ENCODE measurements at regions not wholly inside any gene's neighbourhood (a gene's known extent, or its start where the extent isn't known, plus 50 kb on each side); places are given as distances from the start of the nearest gene placed in this dataset.

DNA sequence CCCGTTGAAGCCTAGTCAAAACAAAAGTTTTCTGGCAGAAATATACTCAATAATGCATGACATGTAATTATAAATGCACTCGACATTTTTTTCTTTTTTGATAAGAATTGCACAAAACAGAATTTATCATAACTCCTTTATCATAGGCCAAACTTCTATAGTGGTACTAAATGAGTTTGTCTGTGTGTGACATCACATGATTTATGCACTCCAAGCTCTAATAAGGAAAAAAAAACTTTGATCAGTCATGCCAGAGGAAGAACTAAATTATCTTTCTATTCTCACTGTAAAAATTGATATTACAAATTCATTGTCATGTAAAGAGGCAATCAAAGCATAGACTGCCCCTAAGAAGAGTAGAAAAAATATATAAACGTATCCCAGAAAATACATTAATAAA, 112.4 kb upstream of the NOCT start:
- Histone ChIP-seq H3K4me1 (ENCODE audit: control insufficient read depth, low read length) (no peaks in the 10 kb centered on the region), H3K4me2 (ENCODE audit: low read length) (no peak overlapping the region), H3K9me3 (ENCODE audit: control insufficient read depth, insufficient read depth, low read length) (no peaks in the 10 kb centered on the region), H4K20me1 (ENCODE audit: control insufficient read depth, insufficient read depth, low read depth, low read length) (no peaks in the 10 kb centered on the region), H3F3A (ENCODE audit: control insufficient read depth, insufficient read depth) (no peaks in the 10 kb centered on the region), H3K36me3 (ENCODE audit: control insufficient read depth, low read length) (no peaks in the 10 kb centered on the region), H3K9me2 (replicated peaks; ENCODE audit: control insufficient read depth, low read length) (no peaks in the 10 kb centered on the region), H3K27me3 (ENCODE audit: control insufficient read depth, low read length) (peaks cover 7% of the 10 kb centered on the region; the same call in 1 of the 2 replicates), H3K4me3 (ENCODE audit: low read length) (no peak overlapping the region), H3K79me2 (ENCODE audit: control insufficient read depth, low read length) (no peaks in the 10 kb centered on the region), H3K27ac (ENCODE audit: low read depth, low read length) (no peak overlapping the region)
- TF ChIP-seq EZH2phosphoT487 (IDR thresholded peaks at IDR 0.05; ENCODE audit: borderline replicate concordance, low read length), result no peak
- TF ChIP-seq, protein P1, sequence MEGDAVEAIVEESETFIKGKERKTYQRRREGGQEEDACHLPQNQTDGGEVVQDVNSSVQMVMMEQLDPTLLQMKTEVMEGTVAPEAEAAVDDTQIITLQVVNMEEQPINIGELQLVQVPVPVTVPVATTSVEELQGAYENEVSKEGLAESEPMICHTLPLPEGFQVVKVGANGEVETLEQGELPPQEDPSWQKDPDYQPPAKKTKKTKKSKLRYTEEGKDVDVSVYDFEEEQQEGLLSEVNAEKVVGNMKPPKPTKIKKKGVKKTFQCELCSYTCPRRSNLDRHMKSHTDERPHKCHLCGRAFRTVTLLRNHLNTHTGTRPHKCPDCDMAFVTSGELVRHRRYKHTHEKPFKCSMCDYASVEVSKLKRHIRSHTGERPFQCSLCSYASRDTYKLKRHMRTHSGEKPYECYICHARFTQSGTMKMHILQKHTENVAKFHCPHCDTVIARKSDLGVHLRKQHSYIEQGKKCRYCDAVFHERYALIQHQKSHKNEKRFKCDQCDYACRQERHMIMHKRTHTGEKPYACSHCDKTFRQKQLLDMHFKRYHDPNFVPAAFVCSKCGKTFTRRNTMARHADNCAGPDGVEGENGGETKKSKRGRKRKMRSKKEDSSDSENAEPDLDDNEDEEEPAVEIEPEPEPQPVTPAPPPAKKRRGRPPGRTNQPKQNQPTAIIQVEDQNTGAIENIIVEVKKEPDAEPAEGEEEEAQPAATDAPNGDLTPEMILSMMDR (IDR thresholded peaks at IDR 0.05; ENCODE audit: low read depth, low read length, poor library complexity, severe bottlenecking), result no peak

DNA sequence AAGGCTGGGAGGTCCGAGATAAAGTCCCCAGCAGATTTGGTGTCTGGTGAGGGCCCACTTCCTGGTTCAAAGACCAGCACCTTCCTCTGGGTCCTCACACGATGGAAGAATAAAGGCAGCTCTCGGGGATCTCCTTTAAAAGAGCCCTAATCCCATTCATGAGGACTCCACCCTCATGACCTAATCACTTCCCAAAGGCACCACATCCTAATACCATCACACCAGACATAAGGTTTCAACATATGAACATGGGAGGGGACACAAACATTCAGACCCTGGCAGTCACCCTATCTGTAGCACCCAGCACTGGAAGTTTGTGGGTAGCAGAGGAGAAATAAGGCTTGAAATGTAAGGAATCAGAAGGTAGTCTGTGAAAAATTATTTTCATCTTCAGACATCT, 112.9 kb upstream of the NOCT start:
- Histone ChIP-seq H3K4me2 (ENCODE audit: low read length) (no peak overlapping the region), H3F3A (ENCODE audit: control insufficient read depth, insufficient read depth) (no peaks in the 10 kb centered on the region), H3K9me3 (ENCODE audit: control insufficient read depth, insufficient read depth, low read length) (no peaks in the 10 kb centered on the region), H3K36me3 (ENCODE audit: control insufficient read depth, low read length) (no peaks in the 10 kb centered on the region), H3K9me2 (replicated peaks; ENCODE audit: control insufficient read depth, low read length) (no peaks in the 10 kb centered on the region), H3K27ac (ENCODE audit: low read depth, low read length) (no peak overlapping the region), H3K27me3 (ENCODE audit: control insufficient read depth, low read length) (peaks cover 12% of the 10 kb centered on the region), H3K4me1 (ENCODE audit: control insufficient read depth, low read length) (no peaks in the 10 kb centered on the region), H3K4me3 (ENCODE audit: low read length) (no peak overlapping the region), H3K79me2 (ENCODE audit: control insufficient read depth, low read length) (no peaks in the 10 kb centered on the region), H4K20me1 (ENCODE audit: control insufficient read depth, insufficient read depth, low read depth, low read length) (no peaks in the 10 kb centered on the region)
- no peak for TF ChIP-seq EZH2phosphoT487 (IDR thresholded peaks at IDR 0.05; ENCODE audit: borderline replicate concordance, low read length)
- TF ChIP-seq, protein P1 (IDR thresholded peaks at IDR 0.05; ENCODE audit: low read depth, low read length, poor library complexity, severe bottlenecking), result no peak

DNA sequence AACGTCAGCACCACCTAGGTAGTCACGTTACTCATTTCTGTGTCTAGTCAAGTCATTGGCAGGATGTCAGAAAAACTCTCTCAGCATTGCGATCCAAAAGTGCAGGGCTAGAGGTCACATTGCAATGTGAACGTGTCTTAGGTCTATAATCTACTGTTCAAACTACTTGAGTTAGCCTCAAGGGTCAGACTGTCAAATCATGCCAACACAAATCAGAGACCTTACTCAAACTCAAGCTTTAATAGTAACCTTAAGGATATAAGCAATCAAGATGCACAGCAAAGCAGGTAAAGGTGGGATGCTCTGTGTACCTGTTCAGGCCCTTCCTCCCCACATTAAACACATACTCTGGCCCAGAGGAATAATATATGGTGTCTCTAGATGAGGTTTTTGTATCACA, 114.4 kb upstream of the NOCT start:
- Histone ChIP-seq H3K27ac (ENCODE audit: low read depth, low read length) (no peak overlapping the region), H3K27me3 (ENCODE audit: control insufficient read depth, low read length) (peaks cover 8% of the 10 kb centered on the region), H3K9me2 (replicated peaks; ENCODE audit: control insufficient read depth, low read length) (no peaks in the 10 kb centered on the region), H3K9me3 (ENCODE audit: control insufficient read depth, insufficient read depth, low read length) (no peaks in the 10 kb centered on the region), H3K4me1 (ENCODE audit: control insufficient read depth, low read length) (no peaks in the 10 kb centered on the region), H3K79me2 (ENCODE audit: control insufficient read depth, low read length) (no peaks in the 10 kb centered on the region), H3K36me3 (ENCODE audit: control insufficient read depth, low read length) (no peaks in the 10 kb centered on the region), H3F3A (ENCODE audit: control insufficient read depth, insufficient read depth) (no peaks in the 10 kb centered on the region), H3K4me3 (ENCODE audit: low read length) (no peak overlapping the region), H3K4me2 (ENCODE audit: low read length) (no peak overlapping the region), H4K20me1 (ENCODE audit: control insufficient read depth, insufficient read depth, low read depth, low read length) (no peaks in the 10 kb centered on the region)
- TF ChIP-seq, protein P1 (IDR thresholded peaks at IDR 0.05; ENCODE audit: low read depth, low read length, poor library complexity, severe bottlenecking), result no peak
- TF ChIP-seq EZH2phosphoT487 (IDR thresholded peaks at IDR 0.05; ENCODE audit: borderline replicate concordance, low read length), result no peak

DNA sequence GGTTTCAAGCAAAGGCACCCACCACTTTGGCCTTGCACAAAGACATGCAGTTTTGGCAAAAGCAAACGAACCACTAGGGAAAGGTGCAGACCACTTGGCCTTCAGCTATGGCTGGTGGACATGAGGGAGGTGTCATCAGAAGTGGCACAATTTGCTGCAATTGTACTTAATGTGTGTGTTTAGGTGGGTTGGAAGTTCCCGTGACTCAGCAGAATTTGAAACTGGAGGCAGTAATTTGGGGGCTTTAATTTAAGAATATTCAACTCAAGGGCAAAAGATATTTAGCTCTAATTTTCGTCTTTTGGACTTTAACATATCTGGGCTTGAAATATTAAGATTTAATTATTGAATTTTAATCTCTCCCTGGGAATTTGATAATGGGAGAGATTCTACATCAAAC, 115.6 kb upstream of the NOCT start:
- peaks cover 8% of the 10 kb centered on the region for H3K27me3 ChIP-seq (ENCODE audit: control insufficient read depth, low read length)
- no peak overlapping the region for H3K4me3 ChIP-seq (ENCODE audit: low read length)
- no peak overlapping the region for H3K4me2 ChIP-seq (ENCODE audit: low read length)
- H3K36me3 ChIP-seq (ENCODE audit: control insufficient read depth, low read length), result no peaks in the 10 kb centered on the region
- no peaks in the 10 kb centered on the region for H3K9me2 ChIP-seq (replicated peaks; ENCODE audit: control insufficient read depth, low read length)
- TF ChIP-seq, protein P1 (IDR thresholded peaks at IDR 0.05; ENCODE audit: low read depth, low read length, poor library complexity, severe bottlenecking), result no peak
- no peak for TF ChIP-seq EZH2phosphoT487 (IDR thresholded peaks at IDR 0.05; ENCODE audit: borderline replicate concordance, low read length)
- H3K79me2 ChIP-seq (ENCODE audit: control insufficient read depth, low read length), result no peaks in the 10 kb centered on the region
- H4K20me1 ChIP-seq (ENCODE audit: control insufficient read depth, insufficient read depth, low read depth, low read length), result no peaks in the 10 kb centered on the region
- H3F3A ChIP-seq (ENCODE audit: control insufficient read depth, insufficient read depth), result no peaks in the 10 kb centered on the region
- no peak overlapping the region for H3K27ac ChIP-seq (ENCODE audit: low read depth, low read length)
- no peaks in the 10 kb centered on the region for H3K9me3 ChIP-seq (ENCODE audit: control insufficient read depth, insufficient read depth, low read length)
- H3K4me1 ChIP-seq (ENCODE audit: control insufficient read depth, low read length), result no peaks in the 10 kb centered on the region

Data from DOHH2 (cell line).